LoVo (cell line): ENCODE measurements at regions not wholly inside any gene's neighbourhood (a gene's known extent, or its start where the extent isn't known, plus 50 kb on each side); places are given as distances from the start of the nearest gene placed in this dataset.

Experiments
- DNase-seq: peaks from one replicate; pipeline ENCODE4 v3.0.0-alpha.2; 2016; ENCODE audit warnings: low spot score

GRCh38 chr9:81847181-81847915 lies 80.9 kb upstream of the SPATA31D4 start:
- no peak for DNase-seq

- no peak for DNase-seq
Observed at GRCh38 chr9:81848472-81848871, 79.8 kb upstream of the SPATA31D4 start.

- peak; percentile 36 for DNase-seq
Observed at GRCh38 chr9:81849631-81850259, 78.5 kb upstream of the SPATA31D4 start.

GRCh38 chr9:81850724-81851123 lies 77.5 kb upstream of the SPATA31D4 start:
- no peak for DNase-seq

GRCh38 chr9:81851340-81851739 lies 76.9 kb upstream of the SPATA31D4 start:
- DNase-seq, result no peak

GRCh38 chr9:81852820-81853219 lies 75.4 kb upstream of the SPATA31D4 start:
- no peak for DNase-seq

GRCh38 chr9:81855538-81855937 lies 72.7 kb upstream of the SPATA31D4 start:
- DNase-seq, result no peak

- no peak for DNase-seq
Observed at GRCh38 chr9:81858657-81859430, 69.4 kb upstream of the SPATA31D4 start.

- no peak for DNase-seq
Observed at GRCh38 chr9:81860581-81860980, 67.6 kb upstream of the SPATA31D4 start.

GRCh38 chr9:81861644-81862043 lies 66.6 kb upstream of the SPATA31D4 start:
- no peak for DNase-seq

GRCh38 chr9:81868145-81868544 lies 60.1 kb upstream of the SPATA31D4 start:
- no peak for DNase-seq

GRCh38 chr9:81871695-81872094 lies 56.5 kb upstream of the SPATA31D4 start:
- no peak for DNase-seq

GRCh38 chr9:81874250-81874649 lies 54.0 kb upstream of the SPATA31D4 start:
- DNase-seq, result no peak

- no peak for DNase-seq
Observed at GRCh38 chr9:81874931-81875330, 53.3 kb upstream of the SPATA31D4 start.

GRCh38 chr9:81877047-81877446 lies 51.2 kb upstream of the SPATA31D4 start:
- no peak for DNase-seq
